ENCODE measurements at regions not wholly inside any gene's neighbourhood (a gene's known extent, or its start where the extent isn't known, plus 50 kb on each side); places are given as distances from the start of the nearest gene placed in this dataset.
A peak's percentile ranks its signal among the peaks of the same experiment; 100 is the strongest.

GRCh38 chr2:20107352-20107751, 55.9 kb upstream of the LAPTM4A start:
- no peak overlapping the region for H2AFZ ChIP-seq (ENCODE audit: insufficient read depth, low read depth, low read length, poor library complexity, severe bottlenecking)

GRCh38 chr2:20106746-20107145, 55.3 kb upstream of the LAPTM4A start:
- Mint-ChIP-seq H3K27me3 (peaks cover 39% of the 10 kb centered on the region), H3K27ac (no peak overlapping the region), H3K4me1 (no peaks in the 10 kb centered on the region), H3K4me3 (no peak overlapping the region), H3K9me3 (ENCODE audit: insufficient read depth) (peaks cover 4% of the 10 kb centered on the region)
- Histone ChIP-seq H3K36me3 (replicated peaks in 1 of 2; ENCODE audit: control extremely low read depth in 1 of 2, control insufficient read depth in 1 of 2, extremely low read depth in 1 of 2, insufficient read depth in 2 of 2, low read length in 1 of 2) (no peaks in the 10 kb centered on the region), H3K9me3 (ENCODE audit: control extremely low read depth in 1 of 3, control insufficient read depth in 2 of 3, insufficient read depth in 1 of 3, low read length in 2 of 3) (peaks cover 2 to 19% (median 3%) of the 10 kb centered on the region in 3 donors), H3K4me3 (ENCODE audit: control extremely low read depth in 1 of 5, extremely low read depth in 1 of 5, insufficient read depth in 1 of 5, low read depth in 2 of 5, low read length in 4 of 5) (no peak overlapping the region), H3K4me1 (ENCODE audit: control insufficient read depth in 2 of 2, insufficient read depth in 2 of 2, low read length in 2 of 2) (peaks cover 0 to 5% of the 10 kb centered on the region in 2 donors), H2AFZ (ENCODE audit: insufficient read depth, low read depth, low read length, poor library complexity, severe bottlenecking) (peak overlapping the region; percentile 10), H4K20me1 (ENCODE audit: control insufficient read depth, insufficient read depth, low read length, poor library complexity, severe bottlenecking) (no peaks in the 10 kb centered on the region), H3K79me2 (ENCODE audit: control insufficient read depth, insufficient read depth, low read length) (no peaks in the 10 kb centered on the region), H3K27ac (ENCODE audit: low read length in 2 of 2) (no peak overlapping the region), H3K4me2 (replicated peaks; ENCODE audit: low read depth, low read length, poor library complexity, severe bottlenecking) (no peak overlapping the region), H3K27me3 (replicated peaks in 1 of 4; ENCODE audit: control extremely low read depth in 1 of 4, control insufficient read depth in 3 of 4, insufficient read depth in 4 of 4, low read length in 3 of 4) (peaks cover 0 to 13% (median 2%) of the 10 kb centered on the region in 4 experiments), H3K9ac (ENCODE audit: low read length) (no peak overlapping the region)
- ATAC-seq (ENCODE audit: low read depth) (no peak), DNase-seq (peak; percentile 33)
- WGBS (ENCODE audit: insufficient coverage) = 49% methylated on average over 32 of the region's 34 CpGs
- TF ChIP-seq EZH2 (IDR thresholded peaks at IDR 0.05; ENCODE audit: borderline replicate concordance, insufficient read depth, low read depth, low read length, poor library complexity, severe bottlenecking) (no peak), CTCF (IDR thresholded peaks at IDR 0.05) (no peak)
- ChIA-PET CTCF (interaction anchor here (0.9 kb wide), 1 partner anchor 153 kb away, joined by 3 read pairs; no protein-coding TSS in a partner anchor), POLR2A (no interaction called here)
- intact Hi-C loops (cut with micrococcal nuclease) = no loop called here

More at GRCh38 chr2:20107352-20107751, 55.9 kb upstream of the LAPTM4A start:
- H3K4me3 Mint-ChIP-seq = no peak overlapping the region
- Histone ChIP-seq H3K4me3 (ENCODE audit: control extremely low read depth in 1 of 5, extremely low read depth in 1 of 5, insufficient read depth in 1 of 5, low read depth in 2 of 5, low read length in 4 of 5) (no peak overlapping the region), H3K4me1 (ENCODE audit: control insufficient read depth in 2 of 2, insufficient read depth in 2 of 2, low read length in 2 of 2) (peaks cover 0 to 5% of the 10 kb centered on the region in 2 donors), H3K36me3 (replicated peaks in 1 of 2; ENCODE audit: control extremely low read depth in 1 of 2, control insufficient read depth in 1 of 2, extremely low read depth in 1 of 2, insufficient read depth in 2 of 2, low read length in 1 of 2) (no peaks in the 10 kb centered on the region), H3K9ac (ENCODE audit: low read length) (no peak overlapping the region), H3K27me3 (replicated peaks in 1 of 4; ENCODE audit: control extremely low read depth in 1 of 4, control insufficient read depth in 3 of 4, insufficient read depth in 4 of 4, low read length in 3 of 4) (peaks cover 0 to 13% (median 2%) of the 10 kb centered on the region in 4 experiments), H3K4me2 (replicated peaks; ENCODE audit: low read depth, low read length, poor library complexity, severe bottlenecking) (no peak overlapping the region), H3K27ac (ENCODE audit: low read length in 2 of 2) (no peak overlapping the region), H3K9me3 (ENCODE audit: control extremely low read depth in 1 of 3, control insufficient read depth in 2 of 3, insufficient read depth in 1 of 3, low read length in 2 of 3) (peaks cover 0 to 16% (median 3%) of the 10 kb centered on the region in 3 donors), H3K79me2 (ENCODE audit: control insufficient read depth, insufficient read depth, low read length) (no peaks in the 10 kb centered on the region), H4K20me1 (ENCODE audit: control insufficient read depth, insufficient read depth, low read length, poor library complexity, severe bottlenecking) (no peaks in the 10 kb centered on the region)
- POLR2A ChIA-PET = no interaction called here
- H3K4me1 Mint-ChIP-seq = no peaks in the 10 kb centered on the region
- peaks cover 4% of the 10 kb centered on the region for H3K9me3 Mint-ChIP-seq (ENCODE audit: insufficient read depth)
- H3K27ac Mint-ChIP-seq = no peak overlapping the region
- TF ChIP-seq CTCF (IDR thresholded peaks at IDR 0.05) = no peak
- TF ChIP-seq EZH2 (IDR thresholded peaks at IDR 0.05; ENCODE audit: borderline replicate concordance, insufficient read depth, low read depth, low read length, poor library complexity, severe bottlenecking) = no peak
- intact Hi-C loops (cut with micrococcal nuclease) = no loop called here
- peaks cover 39% of the 10 kb centered on the region for H3K27me3 Mint-ChIP-seq
- ATAC-seq (ENCODE audit: low read depth) (no peak), DNase-seq (no peak)
- WGBS (ENCODE audit: insufficient coverage) = 93% methylated on average over 10 of the region's 11 CpGs
- CTCF ChIA-PET = interaction anchor here (0.7 to 0.9 kb wide), 2 partner anchors 13 to 154 kb away, joined by 3 read pairs; no protein-coding TSS in a partner anchor

Data from B cell (primary cell).